Prostate gland (tissue), 2 donors: ENCODE measurements at regions not wholly inside any gene's neighbourhood (a gene's known extent, or its start where the extent isn't known, plus 50 kb on each side); places are given as distances from the start of the nearest gene placed in this dataset.

Experiments used
- DNase-seq: peaks from one replicate; pipeline ENCODE4 v3.0.0-alpha.2; 2019; ENCODE audit warnings: low spot score
- H3K27ac ChIP-seq, 2 donors: fragments of 200-600 bp; sonication (generic); 2 replicates each; pipeline ENCODE4 v1.5.1; 2017 to 2019
- H3K27me3 ChIP-seq: fragments of 200-600 bp; sonication (generic); replicated peaks from 2 replicates; pipeline ENCODE4 v1.5.1; 2019; ENCODE audit not compliant: insufficient read depth
- H3K36me3 ChIP-seq, 2 donors: fragments of 200-600 bp; sonication (generic); 1 replicate in 1 of 2; 2 replicates in 1 of 2; pipeline versions ENCODE4 v1.5.1 to v1.8.1; 2017 to 2019
- H3K4me1 ChIP-seq: fragments of 200-600 bp; sonication (generic); replicated peaks from 2 replicates; pipeline ENCODE4 v1.5.1; 2019
- H3K4me3 ChIP-seq, 2 donors: fragments of 200-600 bp; sonication (generic); 2 replicates each; pipeline ENCODE4 v1.5.1; 2017 to 2019
- H3K9me3 ChIP-seq: fragments of 200-600 bp; sonication (generic); 2 replicates; pipeline ENCODE4 v1.5.1; 2017
- CTCF ChIP-seq, 4 experiments: fragments of 200-600 bp in 2 of 4; fragments of 450-650 bp in 2 of 4; sonication (generic) in 2 of 4; IDR thresholded peaks; 1 replicate in 3 of 4; 2 replicates in 1 of 4; pipeline ENCODE4 v1.5.1; 2016 to 2019; ENCODE audit warnings: antibody characterized with exemption in 4 of 4, mild to moderate bottlenecking in 2 of 4, moderate library complexity in 2 of 4
- POLR2A ChIP-seq: fragments of 450-650 bp; IDR thresholded peaks from one replicate; pipeline ENCODE4 v1.6.1; 2016; ENCODE audit warnings: antibody characterized with exemption, mild to moderate bottlenecking
- POLR2AphosphoS5 ChIP-seq: sonication (generic); formaldehyde crosslinking; IDR thresholded peaks from one replicate; pipeline ENCODE4 v1.6.1; 2017; ENCODE audit warnings: antibody characterized with exemption
- WGBS: methylation state at CpG from one replicate; pipeline ENCODE4 v1.1.5; 2018; 5-methylcytosine and 5-hydroxymethylcytosine counted together
- intact Hi-C: fragments of 100-400 bp; cut with DNase I; formaldehyde crosslinking; loops from one replicate; pipeline ENCODE4 v1.14.2; 2022

DNA sequence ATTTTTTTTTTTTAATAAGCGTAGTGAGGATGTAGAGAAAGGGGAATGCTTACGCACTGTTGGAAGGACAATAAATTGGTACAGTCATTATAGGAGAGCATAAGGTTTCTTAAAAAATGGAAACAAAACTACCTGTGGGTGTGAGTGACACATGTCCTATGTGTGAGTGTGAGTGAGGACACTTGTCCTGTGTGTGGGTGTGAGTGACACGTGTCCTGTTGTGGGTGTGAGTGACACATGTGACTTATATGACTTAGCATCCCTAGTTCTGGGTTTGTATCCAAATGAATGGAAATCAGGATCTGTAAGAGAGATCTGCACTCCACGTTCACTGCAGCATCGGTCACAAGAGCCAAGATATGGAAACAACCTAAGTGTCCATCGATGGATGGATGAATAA, 91.8 kb downstream of the CBLN2 start:
- no peak overlapping the region for H3K4me3 ChIP-seq
- H3K4me1 ChIP-seq, result no peaks in the 10 kb centered on the region
- no peaks in the 10 kb centered on the region for H3K36me3 ChIP-seq
- no peak for DNase-seq
- H3K27ac ChIP-seq, result no peak overlapping the region
- intact Hi-C loops, result no loop called here
- H3K9me3 ChIP-seq, result no peaks in the 10 kb centered on the region
- TF ChIP-seq POLR2A (no peak), CTCF (IDR thresholded peaks at IDR 0.05) (no peak), POLR2AphosphoS5 (no peak)
- 80% methylated on average over 6 of the region's 6 CpGs for WGBS
- H3K27me3 ChIP-seq, result no peaks in the 10 kb centered on the region

- Histone ChIP-seq H3K36me3 (no peaks in the 10 kb centered on the region), H3K4me3 (no peak overlapping the region), H3K4me1 (no peaks in the 10 kb centered on the region), H3K27ac (no peak overlapping the region), H3K27me3 (no peaks in the 10 kb centered on the region), H3K9me3 (no peaks in the 10 kb centered on the region)
- no peak for DNase-seq
- TF ChIP-seq POLR2A (no peak), CTCF (IDR thresholded peaks at IDR 0.05) (no peak), POLR2AphosphoS5 (no peak)
- intact Hi-C loops, result no loop called here
- 52% methylated on average over 4 of the region's 4 CpGs for WGBS
These were observed 99.4 kb downstream of the CBLN2 start for GRCh38 chr18:72444798-72445155.

GRCh38 chr18:72444111-72444797, 99.9 kb downstream of the CBLN2 start:
- no peaks in the 10 kb centered on the region for H3K36me3 ChIP-seq
- WGBS, result 67% methylated on average over 7 of the region's 7 CpGs
- no peaks in the 10 kb centered on the region for H3K27me3 ChIP-seq
- TF ChIP-seq POLR2A (no peak), CTCF (IDR thresholded peaks at IDR 0.05) (no peak), POLR2AphosphoS5 (no peak)
- no peaks in the 10 kb centered on the region for H3K4me1 ChIP-seq
- no peak overlapping the region for H3K4me3 ChIP-seq
- DNase-seq, result no peak
- no peak overlapping the region for H3K27ac ChIP-seq
- intact Hi-C loops, result no loop called here
- H3K9me3 ChIP-seq, result no peaks in the 10 kb centered on the region

GRCh38 chr18:72436401-72436800, 107.7 kb downstream of the CBLN2 start:
- 40% methylated on average over 3 of the region's 3 CpGs for WGBS
- no peaks in the 10 kb centered on the region for H3K9me3 ChIP-seq
- no peak for TF ChIP-seq POLR2A
- no peak for TF ChIP-seq POLR2AphosphoS5
- TF ChIP-seq CTCF (IDR thresholded peaks at IDR 0.05), result no peak
- intact Hi-C loops, result no loop called here
- no peaks in the 10 kb centered on the region for H3K4me1 ChIP-seq
- no peak overlapping the region for H3K4me3 ChIP-seq
- H3K27me3 ChIP-seq, result no peaks in the 10 kb centered on the region
- no peaks in the 10 kb centered on the region for H3K36me3 ChIP-seq
- no peak overlapping the region for H3K27ac ChIP-seq
- no peak for DNase-seq

DNA sequence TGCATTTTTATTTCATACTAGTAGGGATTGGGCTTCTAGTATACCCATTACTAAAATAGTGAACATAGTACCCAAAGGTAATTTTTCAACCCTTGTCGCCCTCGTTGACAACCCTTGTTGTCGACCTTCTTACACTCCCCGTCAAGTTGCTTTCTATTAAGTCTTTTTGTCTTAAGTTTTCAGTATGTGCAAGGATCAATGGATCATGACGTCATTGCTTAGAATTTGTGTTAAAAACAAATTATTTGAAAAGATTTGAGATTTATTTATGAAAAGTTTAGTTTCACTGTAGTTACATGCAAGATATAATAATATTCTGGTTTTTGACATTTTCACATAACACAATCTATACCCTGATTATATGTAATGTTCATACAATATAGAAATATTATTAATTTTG, 110.4 kb downstream of the CBLN2 start:
- H3K27me3 ChIP-seq, result no peaks in the 10 kb centered on the region
- intact Hi-C loops, result no loop called here
- no peak overlapping the region for H3K4me3 ChIP-seq
- H3K27ac ChIP-seq, result no peak overlapping the region
- no peak for DNase-seq
- H3K9me3 ChIP-seq, result no peaks in the 10 kb centered on the region
- no peaks in the 10 kb centered on the region for H3K36me3 ChIP-seq
- H3K4me1 ChIP-seq, result no peaks in the 10 kb centered on the region
- TF ChIP-seq POLR2A, result no peak
- no peak for TF ChIP-seq POLR2AphosphoS5
- 89% methylated on average over 5 of the region's 5 CpGs for WGBS
